Right ventricle myocardium superior (tissue), 1 donor: ENCODE measurements at regions not wholly inside any gene's neighbourhood (a gene's known extent, or its start where the extent isn't known, plus 50 kb on each side); places are given as distances from the start of the nearest gene placed in this dataset.

Experiments used
- ATAC-seq: fragments of 200-7000 bp; cut with Tn5 transposase; one replicate; pipeline ENCODE4 v1.9.1; 2020; ENCODE audit warnings: mild to moderate bottlenecking; ENCODE audit not compliant: poor library complexity
- DNase-seq: peaks from one replicate; pipeline ENCODE4 v3.0.0-alpha.2; 2020
- intact Hi-C: fragments of 100-400 bp; cut with DNase I; formaldehyde crosslinking; loops from one replicate; pipeline ENCODE4 v1.11.2; 2022
- donor health status: DM: no; HTN: yes; CAD: no; lungs with severe emphysema.

GRCh38 chr10:130230036-130230435, 93.8 kb downstream of the GLRX3 start:
- intact Hi-C loops: no loop called here
- ATAC-seq (no peak), DNase-seq (no peak)

GRCh38 chr10:130230611-130231010, 94.4 kb downstream of the GLRX3 start:
- ATAC-seq (no peak), DNase-seq (no peak)
- intact Hi-C loops: no loop called here

- intact Hi-C loops: no loop called here
- ATAC-seq (no peak), DNase-seq (no peak)
Measured at GRCh38 chr10:130231251-130231741, 95.1 kb downstream of the GLRX3 start.

- intact Hi-C loops: no loop called here
- DNase-seq (no peak), ATAC-seq (no peak)
Measured at GRCh38 chr10:130232166-130233034, 96.2 kb downstream of the GLRX3 start.

- intact Hi-C loops: no loop called here
- DNase-seq: no peak
- ATAC-seq: no peak
Measured at GRCh38 chr10:130233035-130233360, 96.8 kb downstream of the GLRX3 start.

GRCh38 chr10:130233426-130233825, 97.2 kb downstream of the GLRX3 start:
- no peak for DNase-seq
- intact Hi-C loops: no loop called here
- ATAC-seq: no peak

- ATAC-seq: no peak
- intact Hi-C loops: no loop called here
Measured at GRCh38 chr10:130234171-130234965, 98.2 kb downstream of the GLRX3 start.

GRCh38 chr10:130236711-130237110, 100.5 kb downstream of the GLRX3 start:
- DNase-seq: no peak
- ATAC-seq: no peak
- intact Hi-C loops: no loop called here

More at GRCh38 chr10:130234171-130234965, 98.2 kb downstream of the GLRX3 start:
- no peak for DNase-seq

GRCh38 chr10:130240409-130240808, 104.2 kb downstream of the GLRX3 start:
- intact Hi-C loops: no loop called here
- DNase-seq: no peak
- ATAC-seq: no peak

GRCh38 chr10:130242513-130242912, 106.3 kb downstream of the GLRX3 start:
- DNase-seq (no peak), ATAC-seq (no peak)
- intact Hi-C loops: no loop called here

- intact Hi-C loops: no loop called here
- ATAC-seq: no peak
Measured at GRCh38 chr10:130243015-130243414, 106.8 kb downstream of the GLRX3 start.

GRCh38 chr10:130244031-130244927, 108.1 kb downstream of the GLRX3 start:
- intact Hi-C loops: no loop called here
- DNase-seq: no peak

More at GRCh38 chr10:130243015-130243414, 106.8 kb downstream of the GLRX3 start:
- DNase-seq: no peak

GRCh38 chr10:130244928-130245495, 108.8 kb downstream of the GLRX3 start:
- intact Hi-C loops: no loop called here
- no peak for DNase-seq
- no peak for ATAC-seq

More at GRCh38 chr10:130244031-130244927, 108.1 kb downstream of the GLRX3 start:
- ATAC-seq: no peak

- DNase-seq (no peak), ATAC-seq (no peak)
- intact Hi-C loops: no loop called here
Measured at GRCh38 chr10:130246113-130246512, 109.9 kb downstream of the GLRX3 start.

- DNase-seq (no peak), ATAC-seq (no peak)
- intact Hi-C loops: no loop called here
Measured at GRCh38 chr10:130250127-130250526, 113.9 kb downstream of the GLRX3 start.

GRCh38 chr10:130251766-130252165, 115.6 kb downstream of the GLRX3 start:
- intact Hi-C loops: no loop called here
- DNase-seq (no peak), ATAC-seq (no peak)

- intact Hi-C loops: no loop called here
- no peak for DNase-seq
- no peak for ATAC-seq
Measured at GRCh38 chr10:130254243-130254642, 118.1 kb downstream of the GLRX3 start.

- no peak for DNase-seq
- no peak for ATAC-seq
- intact Hi-C loops: no loop called here
Measured at GRCh38 chr10:130254662-130255061, 118.5 kb downstream of the GLRX3 start.

GRCh38 chr10:130255777-130256176, 119.6 kb downstream of the GLRX3 start:
- no peak for DNase-seq
- no peak for ATAC-seq
- intact Hi-C loops: no loop called here
